SK-N-SH (cell line): ENCODE measurements at regions not wholly inside any gene's neighbourhood (a gene's known extent, or its start where the extent isn't known, plus 50 kb on each side); places are given as distances from the start of the nearest gene placed in this dataset.

Experiments used
- CTCF ChIA-PET: fragments of 300-600, 350-600 bp; formaldehyde crosslinking; extraction: SDS; loops from one replicate; lab custom pipeline; 2021; lab: Yijun Ruan, JAX
- POLR2A ChIA-PET: fragments of 350-600 bp; sonication (Branson Sonifier 250); formaldehyde crosslinking; extraction: SDS; loops from one replicate; lab custom pipeline; 2020; ENCODE audit warnings: antibody characterized with exemption, inconsistent platforms; lab: Yijun Ruan, JAX
- DNase-seq: peaks from one replicate; pipeline ENCODE4 v3.0.0; 2012
- H2AFZ ChIP-seq: fragments of 200-600 bp; sonication (generic); 2 replicates; pipeline ENCODE4 v1.8.1; 2016; ENCODE audit warnings: antibody characterized with exemption, mild to moderate bottlenecking, low read depth
- H3F3A ChIP-seq: fragments of 200-600 bp; sonication (generic); replicated peaks from 2 replicates; pipeline ENCODE3; 2016; ENCODE audit warnings: antibody characterized with exemption, mild to moderate bottlenecking; ENCODE audit not compliant: insufficient read depth
- H3K27ac ChIP-seq, 2 experiments: fragments of 200-500 bp in 1 of 2; fragments of 200-600 bp in 1 of 2; sonication (Bioruptor generic) in 1 of 2; sonication (generic), shearing (Covaris generic) in 1 of 2; 2 replicates each; pipeline versions ENCODE4 v1.5.1 to v1.6.1; 2014 to 2016; ENCODE audit warnings: low read depth in 2 of 2, inconsistent platforms in 1 of 2, low read length in 1 of 2, mild to moderate bottlenecking in 1 of 2, mixed read lengths in 1 of 2
- H3K27me3 ChIP-seq: fragments of 200-600 bp; sonication (generic), shearing (Covaris generic); 2 replicates; pipeline ENCODE4 v1.6.1; 2016; ENCODE audit warnings: mixed run types; ENCODE audit not compliant: insufficient read depth
- H3K36me3 ChIP-seq, 2 experiments: fragments of 200-500 bp in 1 of 2; fragments of 200-600 bp in 1 of 2; sonication (Bioruptor generic) in 1 of 2; sonication (generic) in 1 of 2; replicated peaks in 1 of 2; 2 replicates each; pipeline versions ENCODE3 to v1.5.1; 2014 to 2016; ENCODE audit warnings: low read length in 1 of 2, mild to moderate bottlenecking in 1 of 2; ENCODE audit not compliant: insufficient read depth in 2 of 2, control insufficient read depth in 1 of 2
- H3K4me1 ChIP-seq, 2 experiments: fragments of 200-500 bp in 1 of 2; fragments of 200-600 bp in 1 of 2; sonication (Bioruptor generic) in 1 of 2; sonication (generic), shearing (Covaris generic) in 1 of 2; 2 replicates each; pipeline versions ENCODE4 v1.5.1 to v1.6.1; 2014 to 2016; ENCODE audit warnings: low read depth in 1 of 2, low read length in 1 of 2, mixed run types in 1 of 2; ENCODE audit not compliant: insufficient read depth in 2 of 2, control insufficient read depth in 1 of 2
- H3K4me2 ChIP-seq: fragments of 200-600 bp; sonication (generic), shearing (Covaris generic); 2 replicates; pipeline ENCODE4 v1.6.1; 2017; ENCODE audit warnings: mixed run types
- H3K4me3 ChIP-seq, 2 experiments: fragments of 200-500 bp in 1 of 2; fragments of 200-600 bp in 1 of 2; sonication (Bioruptor generic) in 1 of 2; sonication (generic), shearing (Covaris generic) in 1 of 2; 2 replicates each; pipeline versions ENCODE4 v1.5.1 to v1.8.1; 2014 to 2016; ENCODE audit warnings: low read depth in 2 of 2, inconsistent platforms in 1 of 2, low read length in 1 of 2, mild to moderate bottlenecking in 1 of 2, mixed read lengths in 1 of 2, moderate library complexity in 1 of 2
- H3K79me2 ChIP-seq: fragments of 200-600 bp; sonication (generic); 2 replicates; pipeline ENCODE4 v1.8.1; 2017; ENCODE audit warnings: mild to moderate bottlenecking; ENCODE audit not compliant: insufficient read depth
- H3K9ac ChIP-seq: fragments of 200-600 bp; sonication (generic); 2 replicates; pipeline ENCODE4 v1.6.1; 2017; ENCODE audit warnings: mixed run types
- H3K9me2 ChIP-seq: fragments of 200-600 bp; sonication (generic); 2 replicates; pipeline ENCODE4 v1.6.1; 2017; ENCODE audit warnings: mixed run types
- H3K9me3 ChIP-seq: fragments of 200-600 bp; sonication (generic); 2 replicates; pipeline ENCODE4 v1.6.1; 2017; ENCODE audit warnings: mixed run types, mild to moderate bottlenecking, moderate library complexity
- H4K20me1 ChIP-seq: fragments of 200-600 bp; sonication (generic); 2 replicates; pipeline ENCODE4 v1.6.1; 2017; ENCODE audit warnings: mild to moderate bottlenecking, mixed run types; ENCODE audit not compliant: insufficient read depth
- ELF1 ChIP-seq: IDR thresholded peaks from 2 replicates; pipeline ENCODE4 v1.4.0; 2012
- MXI1 ChIP-seq: IDR thresholded peaks from 2 replicates; pipeline ENCODE4 v1.6.1; 2012; ENCODE audit warnings: mild to moderate bottlenecking, low read depth, low read length, improper control_type of control experiment
- NFIC ChIP-seq: IDR thresholded peaks from 2 replicates; pipeline ENCODE4 v1.4.0; 2012; ENCODE audit warnings: borderline replicate concordance
- RFX5 ChIP-seq: IDR thresholded peaks from 2 replicates; pipeline ENCODE4 v1.6.1; 2012; ENCODE audit warnings: mild to moderate bottlenecking, improper control_type of control experiment, low read length
- RXRA ChIP-seq: IDR thresholded peaks from 2 replicates; pipeline ENCODE4 v1.4.0; 2012; ENCODE audit warnings: low read depth, mild to moderate bottlenecking, borderline replicate concordance
- SIN3A ChIP-seq: IDR thresholded peaks from 2 replicates; pipeline ENCODE4 v1.6.1; 2012; ENCODE audit warnings: low read depth, mild to moderate bottlenecking, low read length, moderate library complexity, borderline replicate concordance
- TAF1 ChIP-seq: IDR thresholded peaks from 2 replicates; pipeline ENCODE4 v1.6.1; 2012; ENCODE audit warnings: low read depth, mild to moderate bottlenecking, low read length, moderate library complexity, borderline replicate concordance
- TCF12 ChIP-seq: IDR thresholded peaks from 2 replicates; pipeline ENCODE4 v1.4.0; 2012
- WGBS: methylation state at CpG from one replicate; pipeline ENCODE4 v1.1.6; 2017; ENCODE audit warnings: low lambda C conversion rate; 5-methylcytosine and 5-hydroxymethylcytosine counted together
- TF ChIP-seq, protein P1 (sequence below): fragments of 200-600 bp; sonication (generic); IDR thresholded peaks from 2 replicates; pipeline ENCODE4 v1.6.1; 2017; ENCODE audit warnings: antibody characterized with exemption, mild to moderate bottlenecking, moderate library complexity
- TF ChIP-seq, protein P2 (sequence below): IDR thresholded peaks from 2 replicates; pipeline ENCODE4 v1.4.0; 2012; ENCODE audit warnings: low read depth, borderline replicate concordance
- TF ChIP-seq, protein P3 (sequence below): fragments of 150-350 bp; IDR thresholded peaks from 2 replicates; pipeline ENCODE4 v1.6.1; 2016; ENCODE audit warnings: mild to moderate bottlenecking, low read depth, low read length
- TF ChIP-seq, protein P4 (sequence below): IDR thresholded peaks from 2 replicates; pipeline ENCODE4; 2012

DNA sequence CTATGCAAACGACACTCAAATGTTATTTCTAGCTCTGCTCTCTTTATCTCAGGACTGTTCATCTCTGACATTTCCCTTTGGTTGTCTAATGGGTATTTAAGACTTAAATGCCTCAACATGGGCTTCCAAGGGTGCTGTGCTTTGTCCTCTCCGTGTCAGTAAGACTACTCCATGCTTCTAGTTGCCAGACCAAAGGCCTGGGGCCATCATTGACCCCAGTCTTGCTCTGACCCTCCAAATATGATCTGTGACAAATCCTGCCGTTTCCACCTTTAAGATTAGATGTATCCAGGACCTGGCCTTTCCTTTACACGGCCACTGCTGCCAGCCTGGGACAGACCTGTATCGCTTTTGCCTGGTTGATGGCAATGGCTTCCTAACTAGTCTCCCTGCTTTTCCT lies 126.3 kb upstream of the DYRK2 start:
- Histone ChIP-seq H3K27ac (no peak overlapping the region), H3K9ac (no peak overlapping the region), H3K79me2 (no peaks in the 10 kb centered on the region), H4K20me1 (no peaks in the 10 kb centered on the region), H3K4me3 (no peak overlapping the region), H3F3A (no peaks in the 10 kb centered on the region), H3K4me2 (no peak overlapping the region), H2AFZ (no peak overlapping the region), H3K9me2 (no peaks in the 10 kb centered on the region), H3K9me3 (no peaks in the 10 kb centered on the region), H3K4me1 (peaks cover 0 to 11% of the 10 kb centered on the region in 2 experiments; a peak in 1 of 4 replicates), H3K27me3 (no peaks in the 10 kb centered on the region), H3K36me3 (no peaks in the 10 kb centered on the region)
- TF ChIP-seq, protein P1, sequence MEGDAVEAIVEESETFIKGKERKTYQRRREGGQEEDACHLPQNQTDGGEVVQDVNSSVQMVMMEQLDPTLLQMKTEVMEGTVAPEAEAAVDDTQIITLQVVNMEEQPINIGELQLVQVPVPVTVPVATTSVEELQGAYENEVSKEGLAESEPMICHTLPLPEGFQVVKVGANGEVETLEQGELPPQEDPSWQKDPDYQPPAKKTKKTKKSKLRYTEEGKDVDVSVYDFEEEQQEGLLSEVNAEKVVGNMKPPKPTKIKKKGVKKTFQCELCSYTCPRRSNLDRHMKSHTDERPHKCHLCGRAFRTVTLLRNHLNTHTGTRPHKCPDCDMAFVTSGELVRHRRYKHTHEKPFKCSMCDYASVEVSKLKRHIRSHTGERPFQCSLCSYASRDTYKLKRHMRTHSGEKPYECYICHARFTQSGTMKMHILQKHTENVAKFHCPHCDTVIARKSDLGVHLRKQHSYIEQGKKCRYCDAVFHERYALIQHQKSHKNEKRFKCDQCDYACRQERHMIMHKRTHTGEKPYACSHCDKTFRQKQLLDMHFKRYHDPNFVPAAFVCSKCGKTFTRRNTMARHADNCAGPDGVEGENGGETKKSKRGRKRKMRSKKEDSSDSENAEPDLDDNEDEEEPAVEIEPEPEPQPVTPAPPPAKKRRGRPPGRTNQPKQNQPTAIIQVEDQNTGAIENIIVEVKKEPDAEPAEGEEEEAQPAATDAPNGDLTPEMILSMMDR = no peak
- no peak for TF ChIP-seq RFX5
- no peak for TF ChIP-seq SIN3A
- no peak for TF ChIP-seq MXI1
- TF ChIP-seq RXRA = no peak
- TF ChIP-seq TCF12 = no peak
- TF ChIP-seq, protein P2, sequence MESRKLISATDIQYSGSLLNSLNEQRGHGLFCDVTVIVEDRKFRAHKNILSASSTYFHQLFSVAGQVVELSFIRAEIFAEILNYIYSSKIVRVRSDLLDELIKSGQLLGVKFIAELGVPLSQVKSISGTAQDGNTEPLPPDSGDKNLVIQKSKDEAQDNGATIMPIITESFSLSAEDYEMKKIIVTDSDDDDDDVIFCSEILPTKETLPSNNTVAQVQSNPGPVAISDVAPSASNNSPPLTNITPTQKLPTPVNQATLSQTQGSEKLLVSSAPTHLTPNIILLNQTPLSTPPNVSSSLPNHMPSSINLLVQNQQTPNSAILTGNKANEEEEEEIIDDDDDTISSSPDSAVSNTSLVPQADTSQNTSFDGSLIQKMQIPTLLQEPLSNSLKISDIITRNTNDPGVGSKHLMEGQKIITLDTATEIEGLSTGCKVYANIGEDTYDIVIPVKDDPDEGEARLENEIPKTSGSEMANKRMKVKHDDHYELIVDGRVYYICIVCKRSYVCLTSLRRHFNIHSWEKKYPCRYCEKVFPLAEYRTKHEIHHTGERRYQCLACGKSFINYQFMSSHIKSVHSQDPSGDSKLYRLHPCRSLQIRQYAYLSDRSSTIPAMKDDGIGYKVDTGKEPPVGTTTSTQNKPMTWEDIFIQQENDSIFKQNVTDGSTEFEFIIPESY = no peak
- no peak for TF ChIP-seq ELF1
- TF ChIP-seq, protein P3, sequence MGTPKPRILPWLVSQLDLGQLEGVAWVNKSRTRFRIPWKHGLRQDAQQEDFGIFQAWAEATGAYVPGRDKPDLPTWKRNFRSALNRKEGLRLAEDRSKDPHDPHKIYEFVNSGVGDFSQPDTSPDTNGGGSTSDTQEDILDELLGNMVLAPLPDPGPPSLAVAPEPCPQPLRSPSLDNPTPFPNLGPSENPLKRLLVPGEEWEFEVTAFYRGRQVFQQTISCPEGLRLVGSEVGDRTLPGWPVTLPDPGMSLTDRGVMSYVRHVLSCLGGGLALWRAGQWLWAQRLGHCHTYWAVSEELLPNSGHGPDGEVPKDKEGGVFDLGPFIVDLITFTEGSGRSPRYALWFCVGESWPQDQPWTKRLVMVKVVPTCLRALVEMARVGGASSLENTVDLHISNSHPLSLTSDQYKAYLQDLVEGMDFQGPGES = no peak
- no peak for TF ChIP-seq NFIC
- TF ChIP-seq, protein P4, sequence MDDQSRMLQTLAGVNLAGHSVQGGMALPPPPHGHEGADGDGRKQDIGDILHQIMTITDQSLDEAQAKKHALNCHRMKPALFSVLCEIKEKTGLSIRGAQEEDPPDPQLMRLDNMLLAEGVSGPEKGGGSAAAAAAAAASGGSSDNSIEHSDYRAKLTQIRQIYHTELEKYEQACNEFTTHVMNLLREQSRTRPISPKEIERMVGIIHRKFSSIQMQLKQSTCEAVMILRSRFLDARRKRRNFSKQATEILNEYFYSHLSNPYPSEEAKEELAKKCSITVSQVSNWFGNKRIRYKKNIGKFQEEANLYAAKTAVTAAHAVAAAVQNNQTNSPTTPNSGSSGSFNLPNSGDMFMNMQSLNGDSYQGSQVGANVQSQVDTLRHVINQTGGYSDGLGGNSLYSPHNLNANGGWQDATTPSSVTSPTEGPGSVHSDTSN = no peak
- POLR2A ChIA-PET = no interaction called here
- CTCF ChIA-PET = no interaction called here
- DNase-seq = no peak
- 57% methylated on average over 5 of the region's 5 CpGs for WGBS

DNA sequence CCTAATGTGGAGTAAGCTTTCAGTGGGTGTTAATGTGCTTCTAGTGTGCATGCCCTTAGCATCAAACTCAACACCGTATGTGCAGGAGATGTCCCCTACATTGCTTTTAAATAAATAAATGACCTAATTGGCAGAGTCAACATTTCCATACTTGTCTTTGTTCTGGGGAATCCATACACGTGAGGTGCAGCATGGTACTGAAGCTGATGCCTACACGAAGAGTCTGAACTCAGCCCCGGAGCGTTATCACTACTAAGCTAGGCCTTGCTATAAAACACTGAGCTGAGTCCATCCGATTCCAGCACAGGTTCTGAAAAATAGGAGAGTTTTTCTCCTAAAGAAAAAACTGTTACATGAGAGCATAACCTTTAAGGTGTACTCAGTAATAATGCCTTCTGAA lies 125.0 kb upstream of the DYRK2 start:
- H3K27ac ChIP-seq = no peak overlapping the region
- WGBS = 81% methylated on average over 6 of the region's 6 CpGs
- CTCF ChIA-PET = no interaction called here
- H3K9me3 ChIP-seq = no peaks in the 10 kb centered on the region
- H3K4me2 ChIP-seq = no peak overlapping the region
- POLR2A ChIA-PET = no interaction called here
- H3F3A ChIP-seq = no peaks in the 10 kb centered on the region
- DNase-seq = no peak
- H4K20me1 ChIP-seq = no peaks in the 10 kb centered on the region
- no peak for TF ChIP-seq TAF1
- TF ChIP-seq, all 33 proteins: peak for 0
- Histone ChIP-seq H3K9ac (no peak overlapping the region), H3K9me2 (no peaks in the 10 kb centered on the region), H3K79me2 (no peaks in the 10 kb centered on the region), H3K36me3 (no peaks in the 10 kb centered on the region), H3K4me1 (peaks cover 0 to 11% of the 10 kb centered on the region in 2 experiments; a peak in 1 of 4 replicates), H3K4me3 (no peak overlapping the region), H2AFZ (0 out of 2 replicates have a peak overlapping the region, but pooled peaks have one; percentile 22), H3K27me3 (no peaks in the 10 kb centered on the region)
